GM21786 (cell line): ENCODE measurements at regions not wholly inside any gene's neighbourhood (a gene's known extent, or its start where the extent isn't known, plus 50 kb on each side); places are given as distances from the start of the nearest gene placed in this dataset.

Experiments used
- ATAC-seq: cut with Tn5 transposase; IDR thresholded peaks from one replicate; pipeline ENCODE4 v1.9.1; 2021; ENCODE audit not compliant: unreplicated experiment

DNA sequence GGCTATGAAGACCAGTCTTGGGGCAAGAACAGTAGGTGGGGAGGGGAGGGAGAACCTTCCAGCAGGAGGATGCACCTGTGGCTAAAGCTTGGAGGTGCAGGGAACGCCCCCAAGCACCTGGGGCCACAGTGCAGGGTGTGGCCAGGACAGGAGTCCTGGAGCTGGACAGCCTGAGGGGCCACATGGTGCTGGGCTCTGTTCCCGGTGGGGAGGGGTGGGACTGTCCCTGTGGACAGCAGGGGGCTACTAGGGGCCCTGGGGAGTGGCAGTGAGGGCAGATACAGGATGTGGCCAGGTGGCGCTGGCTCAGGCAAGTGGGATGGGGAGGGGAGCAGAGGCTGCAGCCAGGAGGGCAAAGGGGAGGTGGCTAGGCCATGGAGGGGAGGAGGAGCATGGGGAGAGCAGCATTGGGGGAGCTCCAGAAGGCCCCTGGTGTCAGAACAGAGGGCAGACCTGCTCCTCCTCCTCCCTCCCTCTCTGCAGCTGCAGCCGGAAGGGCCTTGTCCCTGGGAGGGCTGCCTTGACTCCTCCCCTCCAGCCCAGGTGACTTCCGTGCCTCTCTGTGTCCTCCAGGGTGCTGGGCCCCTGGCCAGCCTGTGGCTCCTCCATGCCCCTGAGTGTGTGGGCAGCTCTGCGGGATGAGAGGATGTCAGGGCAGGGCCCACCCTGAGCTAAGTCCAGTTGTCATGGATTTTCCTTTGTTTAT lies 68.4 kb upstream of the DLK1 start:
- no peak for ATAC-seq

DNA sequence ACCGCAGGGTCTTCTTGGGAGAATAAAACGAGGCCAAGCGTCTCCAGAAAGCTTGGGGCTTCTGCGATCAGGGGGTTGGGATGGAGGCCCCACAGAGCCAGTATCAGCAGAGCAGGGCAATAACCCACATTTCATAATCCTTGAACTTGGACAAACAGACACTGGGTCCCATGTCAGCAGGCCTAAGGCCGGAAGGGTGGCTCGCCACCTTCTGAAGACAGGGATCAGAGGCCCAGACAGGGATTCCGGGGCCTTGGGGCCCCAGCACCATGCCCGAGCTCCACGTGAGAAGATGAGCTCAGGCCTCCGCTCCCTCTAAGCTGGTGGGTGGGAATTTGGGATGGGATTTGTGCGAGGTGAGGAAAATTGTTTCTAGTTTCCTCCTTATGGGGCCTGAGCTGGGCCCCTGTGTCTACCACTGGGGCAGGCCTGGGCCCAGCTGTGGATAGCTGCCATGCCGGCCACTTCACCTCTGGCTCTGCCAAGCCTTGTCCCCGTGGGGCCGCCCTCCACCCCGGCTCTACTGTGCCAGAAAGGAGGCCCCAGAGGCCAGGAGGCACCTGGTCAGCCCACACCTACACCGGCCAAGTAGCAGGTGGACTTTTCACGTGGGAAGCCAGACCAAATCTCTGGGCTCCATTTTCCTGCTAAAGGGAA lies 67.2 kb upstream of the DLK1 start:
- ATAC-seq: no peak

- ATAC-seq: no peak
Observed at GRCh38 chr14:100660498-100660881, 66.2 kb upstream of the DLK1 start.

DNA sequence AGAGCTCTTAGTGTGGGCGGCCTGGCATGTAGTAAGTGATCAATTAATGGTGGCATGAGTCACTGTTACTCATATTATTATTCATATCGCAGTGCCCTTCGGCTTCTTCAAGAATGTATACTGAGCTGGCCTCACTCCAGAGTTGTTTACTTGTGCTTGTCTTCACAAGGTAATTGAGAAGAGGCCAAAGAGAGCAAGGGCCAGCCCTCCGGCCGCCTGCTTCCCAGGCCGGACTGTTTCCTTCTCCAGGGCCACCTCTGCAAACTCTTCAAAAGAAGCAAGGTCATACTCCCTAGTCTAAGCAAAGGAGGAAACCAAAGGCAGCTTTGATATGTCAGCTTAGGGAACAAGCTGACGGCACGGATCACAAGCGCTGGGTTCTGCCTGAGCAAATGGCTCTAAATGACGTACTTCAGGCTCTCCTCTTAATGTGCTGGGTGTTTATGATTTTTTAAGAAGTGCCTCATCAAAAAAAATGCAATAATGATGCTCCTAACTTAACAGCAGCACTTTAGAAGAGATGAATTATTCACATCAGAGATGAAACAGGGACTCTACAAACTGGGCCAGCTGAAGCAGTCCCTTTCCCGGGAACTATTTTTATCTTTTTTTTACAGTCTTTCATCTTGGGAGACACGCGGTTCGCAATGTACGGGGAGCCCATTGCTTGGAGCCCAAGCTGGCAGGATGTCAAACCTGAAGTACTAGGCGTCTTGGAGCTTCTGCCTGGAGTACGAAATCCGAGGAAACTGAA lies 65.6 kb upstream of the DLK1 start:
- ATAC-seq: no peak

- ATAC-seq: no peak
Observed at GRCh38 chr14:100662879-100663760, 63.6 kb upstream of the DLK1 start.

GRCh38 chr14:100663761-100664052 lies 63.0 kb upstream of the DLK1 start:
- ATAC-seq: no peak

DNA sequence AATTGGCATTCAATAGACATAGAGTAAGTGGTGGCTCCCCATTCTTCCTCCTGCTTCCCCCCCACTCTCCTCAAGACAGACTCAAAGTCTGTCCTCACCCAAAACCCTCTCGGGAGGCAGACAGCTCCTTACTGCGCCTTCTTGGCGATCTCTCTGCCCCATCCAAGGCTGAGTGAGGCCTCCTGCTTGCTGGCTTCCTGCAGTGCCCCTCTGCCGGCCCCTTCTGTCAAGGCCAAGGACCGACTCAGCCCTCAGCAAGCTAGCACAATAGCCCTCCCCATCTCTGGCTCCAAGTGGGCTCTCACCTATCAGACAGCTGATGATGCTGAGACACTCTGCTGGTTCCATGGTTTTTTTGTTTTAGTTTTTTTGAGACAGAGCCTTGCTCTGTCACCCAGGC lies 62.5 kb upstream of the DLK1 start:
- no peak for ATAC-seq

- no peak for ATAC-seq
Observed at GRCh38 chr14:100664841-100665510, 61.7 kb upstream of the DLK1 start.

DNA sequence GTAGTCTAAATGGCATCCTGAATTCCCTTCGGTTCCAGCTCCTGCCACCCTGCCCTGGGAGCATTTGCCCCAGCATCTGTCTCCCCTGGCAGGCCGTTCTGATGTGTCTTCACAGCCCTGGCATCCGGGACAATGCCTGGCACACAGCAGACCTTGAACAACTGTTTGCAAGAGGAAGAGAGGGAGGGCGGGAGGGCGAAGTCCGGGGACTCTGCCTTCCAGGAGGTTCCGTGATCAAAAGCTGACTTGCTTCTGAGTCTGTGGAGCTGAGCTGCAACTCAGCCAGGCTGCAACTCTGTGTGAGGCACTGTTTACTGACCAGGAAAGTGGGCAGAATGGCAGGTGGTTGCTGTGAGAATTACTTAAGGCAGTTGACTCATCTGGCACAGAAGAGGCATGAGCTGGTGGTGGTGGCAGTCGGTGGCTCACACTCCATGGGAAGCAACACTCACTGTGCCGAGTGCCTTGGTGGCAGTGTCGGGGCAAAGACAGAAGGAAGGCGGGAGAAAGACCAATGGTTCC lies 61.1 kb upstream of the DLK1 start:
- no peak for ATAC-seq

- no peak for ATAC-seq
Observed at GRCh38 chr14:100666403-100666802, 60.3 kb upstream of the DLK1 start.

DNA sequence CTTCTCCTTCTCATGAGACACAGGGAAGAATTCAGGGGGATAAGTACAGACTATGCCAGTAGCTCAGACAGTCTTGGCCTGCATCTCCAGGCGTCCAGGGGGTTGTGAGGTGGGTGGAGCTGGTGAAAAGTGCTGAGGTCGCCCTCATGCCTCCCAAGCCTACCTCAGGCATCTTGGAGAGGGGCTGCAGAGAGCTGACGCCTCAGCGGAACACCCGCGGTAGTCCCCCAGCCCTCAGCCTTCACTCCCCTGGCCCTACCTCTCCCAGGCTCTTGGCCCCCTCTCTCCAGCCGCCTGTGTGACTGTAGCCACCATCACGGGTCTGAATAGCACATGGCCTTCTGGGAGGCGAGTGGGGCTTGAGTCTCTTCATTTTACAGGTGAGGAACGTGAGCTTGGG lies 59.8 kb upstream of the DLK1 start:
- no peak for ATAC-seq

DNA sequence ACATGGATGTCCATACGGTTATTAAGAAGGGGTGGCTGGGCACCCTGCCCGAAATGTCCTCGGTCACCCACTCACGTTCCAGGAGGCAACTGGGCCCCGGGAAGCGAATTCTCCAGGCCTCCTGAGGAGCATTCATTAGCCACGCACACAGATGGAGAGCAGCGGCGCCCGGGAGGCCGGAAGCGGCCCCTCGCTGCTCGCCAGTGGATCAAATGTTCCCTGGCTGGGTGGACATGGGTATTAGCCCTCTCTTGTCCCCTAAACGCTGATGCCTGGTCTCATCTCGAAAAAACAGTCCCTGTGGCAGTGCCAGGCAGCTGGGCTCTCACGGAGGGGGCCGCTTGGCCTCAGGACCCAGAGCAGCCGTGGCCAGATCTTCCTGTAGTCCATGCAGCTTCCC lies 59.0 kb upstream of the DLK1 start:
- no peak for ATAC-seq

DNA sequence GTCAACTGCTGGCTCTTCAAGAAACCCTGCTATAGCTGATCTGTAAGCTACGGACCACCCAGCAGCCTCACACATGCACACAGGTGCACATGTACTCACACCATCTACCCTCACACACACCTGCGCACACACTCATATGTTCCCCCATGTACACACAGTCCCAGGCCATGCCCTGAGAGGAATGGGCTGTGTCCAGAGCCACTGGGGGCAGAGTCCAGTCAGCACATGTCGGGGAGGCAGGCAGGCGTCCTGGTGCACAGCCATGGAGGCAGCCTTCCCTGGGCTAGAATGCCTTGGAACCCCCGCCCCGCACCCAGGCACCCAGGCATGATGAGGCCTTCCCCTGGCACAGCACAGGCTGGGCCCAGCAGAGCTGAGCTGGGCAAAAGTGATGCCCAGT lies 58.3 kb upstream of the DLK1 start:
- ATAC-seq: no peak

DNA sequence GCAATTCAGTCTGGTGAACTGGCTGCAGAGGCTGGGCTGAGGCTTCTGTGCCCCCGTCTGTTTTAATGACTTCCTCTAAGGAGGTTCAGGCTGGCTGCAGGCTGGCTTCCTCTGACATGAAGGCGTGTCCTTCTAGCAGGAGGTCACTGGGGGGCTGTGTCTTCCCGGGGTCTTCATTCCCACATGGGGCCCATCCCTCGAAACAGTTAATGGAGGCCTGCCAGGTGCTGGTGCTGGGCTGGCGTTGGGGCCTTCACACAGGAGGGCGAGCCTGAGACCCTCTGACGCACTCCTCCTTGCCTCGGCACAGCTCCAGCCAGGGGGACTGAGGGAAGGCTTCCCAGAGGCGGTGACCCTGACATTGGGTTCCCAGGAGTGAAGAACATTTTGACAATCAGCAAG lies 57.7 kb upstream of the DLK1 start:
- no peak for ATAC-seq

- ATAC-seq: no peak
Observed at GRCh38 chr14:100669468-100669867, 57.2 kb upstream of the DLK1 start.

- no peak for ATAC-seq
Observed at GRCh38 chr14:100670017-100670752, 56.5 kb upstream of the DLK1 start.

GRCh38 chr14:100670753-100671049 lies 56.0 kb upstream of the DLK1 start:
- no peak for ATAC-seq

DNA sequence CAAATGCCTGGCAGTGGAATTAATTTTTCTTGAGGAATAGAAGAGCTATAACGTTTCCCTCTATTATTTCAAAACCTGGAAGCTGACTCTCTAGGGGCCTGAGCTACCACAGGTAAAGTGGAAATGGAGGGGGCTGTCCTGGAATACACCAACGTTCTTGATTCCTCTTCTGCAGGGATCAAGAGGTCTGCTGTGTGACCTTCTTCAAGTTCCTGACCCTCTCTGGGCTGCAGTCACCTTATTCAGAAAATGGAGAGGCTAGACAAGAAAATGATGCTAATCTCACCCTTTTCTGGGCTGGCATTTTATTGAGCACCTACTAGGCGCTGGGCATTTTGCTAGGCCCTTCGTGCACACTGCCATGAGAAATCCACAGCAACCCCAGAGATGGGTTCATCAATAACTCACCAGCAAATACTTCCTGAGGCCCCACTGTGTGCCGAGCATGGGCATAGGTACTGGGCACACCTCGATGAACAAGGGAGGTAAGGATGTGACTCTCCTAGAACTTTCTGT lies 55.2 kb upstream of the DLK1 start:
- no peak for ATAC-seq

DNA sequence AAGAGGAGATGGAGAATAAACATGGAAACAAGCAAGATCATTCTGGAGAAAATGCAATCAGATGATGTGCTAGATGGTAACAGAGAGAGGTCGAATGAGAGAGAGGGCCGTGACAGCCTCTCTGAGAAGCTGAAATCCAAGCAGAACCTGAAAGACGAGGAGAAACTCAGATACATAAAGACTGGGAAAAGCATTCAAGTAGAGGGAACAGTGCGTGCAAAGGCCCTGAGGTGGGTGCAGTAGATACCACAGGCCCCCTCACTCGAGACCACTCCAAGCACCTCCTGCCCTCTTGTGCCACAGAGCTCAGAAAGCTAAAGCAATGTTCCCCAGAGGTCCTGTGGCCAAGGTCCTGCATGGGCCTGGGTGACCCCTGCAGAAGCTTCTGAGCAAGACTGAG lies 54.8 kb upstream of the DLK1 start:
- ATAC-seq: no peak
